ENCODE measurements at regions not wholly inside any gene's neighbourhood (a gene's known extent, or its start where the extent isn't known, plus 50 kb on each side); places are given as distances from the start of the nearest gene placed in this dataset.

GRCh38 chr1:177687544-177687943 lies 282.3 kb downstream of the SEC16B start:
- Histone ChIP-seq H3K4me3 (ENCODE audit: low read depth in 1 of 3, low read length in 3 of 3) (no peak overlapping the region), H3K36me3 (ENCODE audit: control insufficient read depth in 4 of 4, insufficient read depth in 3 of 4, low read depth in 1 of 4, low read length in 3 of 4) (no peaks in the 10 kb centered on the region), H3K27me3 (ENCODE audit: control insufficient read depth in 4 of 4, insufficient read depth in 4 of 4, low read length in 3 of 4) (no peaks in the 10 kb centered on the region), H3K27ac (ENCODE audit: low read depth in 1 of 2, low read length in 2 of 2) (no peak overlapping the region), H3K4me1 (ENCODE audit: control insufficient read depth in 4 of 4, insufficient read depth in 4 of 4, low read length in 3 of 4) (no peaks in the 10 kb centered on the region), H3K9me3 (ENCODE audit: control insufficient read depth in 4 of 4, low read length in 3 of 4) (no peaks in the 10 kb centered on the region), H3K9ac (ENCODE audit: low read depth in 1 of 2, low read length in 2 of 2) (no peak overlapping the region)
- 76% methylated on average over 3 of the region's 3 CpGs for WGBS
- DNase-seq (ENCODE audit: low spot score), result no peak
- TF ChIP-seq EGR1 (IDR thresholded peaks at IDR 0.05; ENCODE audit: low read depth in 2 of 2), result no peak
- TF ChIP-seq, protein P1, sequence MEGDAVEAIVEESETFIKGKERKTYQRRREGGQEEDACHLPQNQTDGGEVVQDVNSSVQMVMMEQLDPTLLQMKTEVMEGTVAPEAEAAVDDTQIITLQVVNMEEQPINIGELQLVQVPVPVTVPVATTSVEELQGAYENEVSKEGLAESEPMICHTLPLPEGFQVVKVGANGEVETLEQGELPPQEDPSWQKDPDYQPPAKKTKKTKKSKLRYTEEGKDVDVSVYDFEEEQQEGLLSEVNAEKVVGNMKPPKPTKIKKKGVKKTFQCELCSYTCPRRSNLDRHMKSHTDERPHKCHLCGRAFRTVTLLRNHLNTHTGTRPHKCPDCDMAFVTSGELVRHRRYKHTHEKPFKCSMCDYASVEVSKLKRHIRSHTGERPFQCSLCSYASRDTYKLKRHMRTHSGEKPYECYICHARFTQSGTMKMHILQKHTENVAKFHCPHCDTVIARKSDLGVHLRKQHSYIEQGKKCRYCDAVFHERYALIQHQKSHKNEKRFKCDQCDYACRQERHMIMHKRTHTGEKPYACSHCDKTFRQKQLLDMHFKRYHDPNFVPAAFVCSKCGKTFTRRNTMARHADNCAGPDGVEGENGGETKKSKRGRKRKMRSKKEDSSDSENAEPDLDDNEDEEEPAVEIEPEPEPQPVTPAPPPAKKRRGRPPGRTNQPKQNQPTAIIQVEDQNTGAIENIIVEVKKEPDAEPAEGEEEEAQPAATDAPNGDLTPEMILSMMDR (IDR thresholded peaks at IDR 0.05; ENCODE audit: low read depth, low read length, missing input control), result no peak
- TF ChIP-seq SP1 (IDR thresholded peaks at IDR 0.05), result no peak
- no peak for TF ChIP-seq FOXA1 (IDR thresholded peaks at IDR 0.05)
- no peak for TF ChIP-seq TAF1 (conservative IDR thresholded peaks at IDR 0.05)
- no peak for TF ChIP-seq FOXA2 (IDR thresholded peaks at IDR 0.05)
- no peak for TF ChIP-seq GABPA (IDR thresholded peaks at IDR 0.05 in 1 of 2, conservative IDR thresholded peaks at IDR 0.05 in 1 of 2)
- no peak for TF ChIP-seq HNF4G (IDR thresholded peaks at IDR 0.05)
- no peak for TF ChIP-seq JUND (IDR thresholded peaks at IDR 0.05)
- TF ChIP-seq ATF3 (IDR thresholded peaks at IDR 0.05), result no peak
- no peak for TF ChIP-seq YY1 (IDR thresholded peaks at IDR 0.05)
- TF ChIP-seq, protein P2, sequence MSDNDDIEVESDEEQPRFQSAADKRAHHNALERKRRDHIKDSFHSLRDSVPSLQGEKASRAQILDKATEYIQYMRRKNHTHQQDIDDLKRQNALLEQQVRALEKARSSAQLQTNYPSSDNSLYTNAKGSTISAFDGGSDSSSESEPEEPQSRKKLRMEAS (IDR thresholded peaks at IDR 0.05), result no peak
- no peak for TF ChIP-seq ZBTB33 (IDR thresholded peaks at IDR 0.05)

GRCh38 chr1:177686933-177687332 lies 282.9 kb downstream of the SEC16B start:
- no peak overlapping the region for H3K4me3 ChIP-seq (ENCODE audit: low read depth in 1 of 3, low read length in 3 of 3)
- 67% methylated on average over 1 of the region's 1 CpG for WGBS
- TF ChIP-seq EGR1 (IDR thresholded peaks at IDR 0.05; ENCODE audit: low read depth in 2 of 2), result no peak
- TF ChIP-seq FOXA1 (IDR thresholded peaks at IDR 0.05), result no peak
- TF ChIP-seq, protein P3, sequence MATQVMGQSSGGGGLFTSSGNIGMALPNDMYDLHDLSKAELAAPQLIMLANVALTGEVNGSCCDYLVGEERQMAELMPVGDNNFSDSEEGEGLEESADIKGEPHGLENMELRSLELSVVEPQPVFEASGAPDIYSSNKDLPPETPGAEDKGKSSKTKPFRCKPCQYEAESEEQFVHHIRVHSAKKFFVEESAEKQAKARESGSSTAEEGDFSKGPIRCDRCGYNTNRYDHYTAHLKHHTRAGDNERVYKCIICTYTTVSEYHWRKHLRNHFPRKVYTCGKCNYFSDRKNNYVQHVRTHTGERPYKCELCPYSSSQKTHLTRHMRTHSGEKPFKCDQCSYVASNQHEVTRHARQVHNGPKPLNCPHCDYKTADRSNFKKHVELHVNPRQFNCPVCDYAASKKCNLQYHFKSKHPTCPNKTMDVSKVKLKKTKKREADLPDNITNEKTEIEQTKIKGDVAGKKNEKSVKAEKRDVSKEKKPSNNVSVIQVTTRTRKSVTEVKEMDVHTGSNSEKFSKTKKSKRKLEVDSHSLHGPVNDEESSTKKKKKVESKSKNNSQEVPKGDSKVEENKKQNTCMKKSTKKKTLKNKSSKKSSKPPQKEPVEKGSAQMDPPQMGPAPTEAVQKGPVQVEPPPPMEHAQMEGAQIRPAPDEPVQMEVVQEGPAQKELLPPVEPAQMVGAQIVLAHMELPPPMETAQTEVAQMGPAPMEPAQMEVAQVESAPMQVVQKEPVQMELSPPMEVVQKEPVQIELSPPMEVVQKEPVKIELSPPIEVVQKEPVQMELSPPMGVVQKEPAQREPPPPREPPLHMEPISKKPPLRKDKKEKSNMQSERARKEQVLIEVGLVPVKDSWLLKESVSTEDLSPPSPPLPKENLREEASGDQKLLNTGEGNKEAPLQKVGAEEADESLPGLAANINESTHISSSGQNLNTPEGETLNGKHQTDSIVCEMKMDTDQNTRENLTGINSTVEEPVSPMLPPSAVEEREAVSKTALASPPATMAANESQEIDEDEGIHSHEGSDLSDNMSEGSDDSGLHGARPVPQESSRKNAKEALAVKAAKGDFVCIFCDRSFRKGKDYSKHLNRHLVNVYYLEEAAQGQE (IDR thresholded peaks at IDR 0.05), result no peak
- no peak for TF ChIP-seq GABPA (IDR thresholded peaks at IDR 0.05 in 1 of 2, conservative IDR thresholded peaks at IDR 0.05 in 1 of 2)
- no peak for TF ChIP-seq HNF4A (conservative IDR thresholded peaks at IDR 0.05)
- TF ChIP-seq, protein P1 (IDR thresholded peaks at IDR 0.05; ENCODE audit: low read depth, low read length, missing input control), result no peak
- no peak for TF ChIP-seq ZBTB33 (IDR thresholded peaks at IDR 0.05)
- no peak for TF ChIP-seq ATF3 (IDR thresholded peaks at IDR 0.05)
- no peak for TF ChIP-seq RAD21 (IDR thresholded peaks at IDR 0.05)
- no peak for TF ChIP-seq TAF1 (conservative IDR thresholded peaks at IDR 0.05)
- no peak for TF ChIP-seq FOXA2 (IDR thresholded peaks at IDR 0.05)
- TF ChIP-seq SP1 (IDR thresholded peaks at IDR 0.05), result no peak
- H3K36me3 ChIP-seq (ENCODE audit: control insufficient read depth in 4 of 4, insufficient read depth in 3 of 4, low read depth in 1 of 4, low read length in 3 of 4), result no peaks in the 10 kb centered on the region
- no peak for DNase-seq (ENCODE audit: low spot score)
- no peaks in the 10 kb centered on the region for H3K9me3 ChIP-seq (ENCODE audit: control insufficient read depth in 4 of 4, low read length in 3 of 4)
- H3K27me3 ChIP-seq (ENCODE audit: control insufficient read depth in 4 of 4, insufficient read depth in 4 of 4, low read length in 3 of 4), result no peaks in the 10 kb centered on the region
- no peaks in the 10 kb centered on the region for H3K4me1 ChIP-seq (ENCODE audit: control insufficient read depth in 4 of 4, insufficient read depth in 4 of 4, low read length in 3 of 4)
- H3K27ac ChIP-seq (ENCODE audit: low read depth in 1 of 2, low read length in 2 of 2), result no peak overlapping the region
- H3K9ac ChIP-seq (ENCODE audit: low read depth in 1 of 2, low read length in 2 of 2), result no peak overlapping the region
